Endothelial cell of umbilical vein (primary cell): ENCODE measurements at regions not wholly inside any gene's neighbourhood (a gene's known extent, or its start where the extent isn't known, plus 50 kb on each side); places are given as distances from the start of the nearest gene placed in this dataset.

ENCODE experiments used
- BruUV-seq: library from RNA; stranded (reverse); fragments of 400-500 nt; replicated peaks from 2 replicates; lab custom pipeline; 2021; lab: Mats Ljungman, UMichigan
- CTCF ChIA-PET: fragments of 300-600, 350-600 bp; sonication (Branson Sonifier 250); formaldehyde crosslinking; loops from one replicate; lab custom pipeline; 2021; ENCODE audit warnings: antibody characterized with exemption, inconsistent platforms; lab: Charles Lee
- POLR2A ChIA-PET: fragments of 300-600, 350-600 bp; sonication (Branson Sonifier 250); formaldehyde crosslinking; loops from one replicate; lab custom pipeline; 2021; ENCODE audit warnings: antibody characterized with exemption, inconsistent platforms; lab: Charles Lee
- DNase-seq: peaks from one replicate; pipeline ENCODE4 v3.0.0-alpha.2; 2011; ENCODE audit warnings: low read depth, low spot score
- FAIRE-seq: peaks from 2 replicates; lab custom pipeline; 2011; peaks lifted over from hg19 to GRCh38; lab: Jason Lieb, UNC
- H2AFZ ChIP-seq: 2 replicates; pipeline ENCODE4 v1.6.0; 2012; ENCODE audit warnings: low read depth, low read length, control low read depth, inconsistent platforms
- H3K27ac ChIP-seq: 2 replicates; pipeline ENCODE4 v1.5.1; 2011; ENCODE audit warnings: low read depth, mild to moderate bottlenecking, control low read depth, low read length, moderate library complexity; ENCODE audit not compliant: insufficient read depth
- H3K27me3 ChIP-seq, 2 experiments: 2 replicates each; pipeline versions ENCODE4 v1.6.0 to v1.6.1; 2011; ENCODE audit warnings: low read length in 2 of 2, mixed read lengths in 1 of 2; ENCODE audit not compliant: control insufficient read depth in 2 of 2, insufficient read depth in 2 of 2
- H3K36me3 ChIP-seq, 2 experiments: 2 replicates in 1 of 2; 3 replicates in 1 of 2; pipeline ENCODE4 v1.5.1; 2011; ENCODE audit warnings: low read length in 2 of 2, mild to moderate bottlenecking in 1 of 2, moderate library complexity in 1 of 2; ENCODE audit not compliant: control insufficient read depth in 2 of 2, insufficient read depth in 2 of 2; ENCODE audit errors: extremely low read depth in 1 of 2
- H3K4me1 ChIP-seq: 3 replicates; pipeline ENCODE4 v1.5.1; 2011; ENCODE audit warnings: mild to moderate bottlenecking, low read length; ENCODE audit not compliant: control insufficient read depth, insufficient read depth; ENCODE audit errors: extremely low read depth
- H3K4me2 ChIP-seq: 2 replicates; pipeline ENCODE4 v1.6.1; 2011; ENCODE audit warnings: low read length, control low read depth, mixed read lengths; ENCODE audit not compliant: insufficient read depth
- H3K4me3 ChIP-seq, 3 experiments: fragments of 200-600 bp in 1 of 3; sonication (generic), shearing (Covaris generic) in 1 of 3; replicated peaks in 1 of 3; 2 replicates each; pipeline ENCODE4 v1.5.1; 2011 to 2016; ENCODE audit warnings: control low read depth in 3 of 3, low read length in 3 of 3, mild to moderate bottlenecking in 2 of 3, inconsistent platforms in 1 of 3, low read depth in 1 of 3, moderate library complexity in 1 of 3; ENCODE audit not compliant: insufficient read depth in 1 of 3
- H3K79me2 ChIP-seq: 2 replicates; pipeline ENCODE4 v1.6.0; 2012; ENCODE audit warnings: low read length, inconsistent platforms; ENCODE audit not compliant: control insufficient read depth, insufficient read depth
- H3K9ac ChIP-seq: replicated peaks from 2 replicates; pipeline ENCODE3; 2011; ENCODE audit warnings: low read length, control low read depth; ENCODE audit not compliant: insufficient read depth; ENCODE audit errors: extremely low read depth
- H3K9me1 ChIP-seq: replicated peaks from 3 replicates; pipeline ENCODE4 v1.6.0; 2011; ENCODE audit warnings: mild to moderate bottlenecking, low read length; ENCODE audit not compliant: control insufficient read depth, insufficient read depth; ENCODE audit errors: extremely low read depth
- H3K9me3 ChIP-seq: replicated peaks from 2 replicates; pipeline ENCODE4 v1.5.1; 2012; ENCODE audit warnings: low read length, inconsistent platforms; ENCODE audit not compliant: control insufficient read depth, insufficient read depth
- H4K20me1 ChIP-seq: replicated peaks from 2 replicates; pipeline ENCODE3; 2011; ENCODE audit warnings: mild to moderate bottlenecking, low read length; ENCODE audit not compliant: control insufficient read depth, insufficient read depth; ENCODE audit errors: extremely low read depth
- EZH2 ChIP-seq: IDR thresholded peaks from 2 replicates; pipeline ENCODE4 v1.6.1; 2012; ENCODE audit warnings: borderline replicate concordance, low read depth, mild to moderate bottlenecking, moderate library complexity, low read length, inconsistent platforms; ENCODE audit not compliant: severe bottlenecking
- FOS ChIP-seq: IDR thresholded peaks from 2 replicates; pipeline ENCODE4 v1.6.1; 2011; ENCODE audit warnings: mild to moderate bottlenecking, low read length, moderate library complexity, borderline replicate concordance; ENCODE audit not compliant: insufficient read depth
- GATA2 ChIP-seq: IDR thresholded peaks from 2 replicates; pipeline ENCODE4 v1.7.0; 2011; ENCODE audit warnings: low read depth, mild to moderate bottlenecking, moderate library complexity, mixed read lengths, low read length; ENCODE audit not compliant: insufficient read length, insufficient read depth
- JUN ChIP-seq: IDR thresholded peaks from 2 replicates; pipeline ENCODE4 v1.6.1; 2011; ENCODE audit warnings: borderline replicate concordance, low read depth; ENCODE audit not compliant: insufficient read length, insufficient read depth
- MAX ChIP-seq: IDR thresholded peaks from 2 replicates; pipeline ENCODE4 v1.6.1; 2011; ENCODE audit not compliant: insufficient read depth, insufficient read length
- MYC ChIP-seq: IDR thresholded peaks from one replicate; pipeline ENCODE4 v1.6.1; 2011; ENCODE audit warnings: mild to moderate bottlenecking, low read depth, low read length
- POLR2A ChIP-seq: IDR thresholded peaks from 2 replicates; pipeline ENCODE4 v1.6.1; 2012; ENCODE audit warnings: low read depth, mild to moderate bottlenecking, control low read depth, low read length
- POLR2AphosphoS5 ChIP-seq: IDR thresholded peaks from 2 replicates; pipeline ENCODE4 v1.6.1; 2012; ENCODE audit warnings: low read depth, mild to moderate bottlenecking, control low read depth, low read length, moderate library complexity; ENCODE audit not compliant: insufficient read depth
- dilution Hi-C: fragments of 300-500 bp; cut with MboI; formaldehyde crosslinking; loops from one replicate; pipeline ENCODE4 v1.15.0; 2019; ENCODE audit warnings: low sequenced_read_pairs; ENCODE audit not compliant: extremely low pct_ligation_motif_present
- intact Hi-C: fragments of 100-400 bp; cut with micrococcal nuclease; formaldehyde crosslinking; loops from one replicate; pipeline ENCODE4 v1.10.0; 2022
- TF ChIP-seq, protein P1 (sequence below), 2 donors: IDR thresholded peaks; 1 replicate in 1 of 2; 2 replicates in 1 of 2; pipeline ENCODE4 v1.5.1; 2011; ENCODE audit warnings: low read length in 2 of 2, mild to moderate bottlenecking in 2 of 2, moderate library complexity in 2 of 2, control low read depth in 1 of 2, inconsistent platforms in 1 of 2, low read depth in 1 of 2; ENCODE audit not compliant: insufficient read depth in 1 of 2; ENCODE audit errors: extremely low read depth in 1 of 2

- Histone ChIP-seq H3K4me2 (no peak overlapping the region), H3K27me3 (no peaks in the 10 kb centered on the region), H2AFZ (no peak overlapping the region), H3K9ac (no peak overlapping the region), H3K4me3 (no peak overlapping the region), H3K9me3 (no peaks in the 10 kb centered on the region), H4K20me1 (no peaks in the 10 kb centered on the region), H3K79me2 (no peaks in the 10 kb centered on the region), H3K4me1 (no peaks in the 10 kb centered on the region), H3K27ac (no peak overlapping the region), H3K36me3 (no peaks in the 10 kb centered on the region), H3K9me1 (no peaks in the 10 kb centered on the region)
- BruUV-seq: no TSS peak
- dilution Hi-C loops (no loop called here), intact Hi-C loops (no loop called here)
- FAIRE-seq (no peak), DNase-seq (no peak)
- CTCF ChIA-PET: no interaction called here
- TF ChIP-seq EZH2: no peak
- TF ChIP-seq, protein P1, sequence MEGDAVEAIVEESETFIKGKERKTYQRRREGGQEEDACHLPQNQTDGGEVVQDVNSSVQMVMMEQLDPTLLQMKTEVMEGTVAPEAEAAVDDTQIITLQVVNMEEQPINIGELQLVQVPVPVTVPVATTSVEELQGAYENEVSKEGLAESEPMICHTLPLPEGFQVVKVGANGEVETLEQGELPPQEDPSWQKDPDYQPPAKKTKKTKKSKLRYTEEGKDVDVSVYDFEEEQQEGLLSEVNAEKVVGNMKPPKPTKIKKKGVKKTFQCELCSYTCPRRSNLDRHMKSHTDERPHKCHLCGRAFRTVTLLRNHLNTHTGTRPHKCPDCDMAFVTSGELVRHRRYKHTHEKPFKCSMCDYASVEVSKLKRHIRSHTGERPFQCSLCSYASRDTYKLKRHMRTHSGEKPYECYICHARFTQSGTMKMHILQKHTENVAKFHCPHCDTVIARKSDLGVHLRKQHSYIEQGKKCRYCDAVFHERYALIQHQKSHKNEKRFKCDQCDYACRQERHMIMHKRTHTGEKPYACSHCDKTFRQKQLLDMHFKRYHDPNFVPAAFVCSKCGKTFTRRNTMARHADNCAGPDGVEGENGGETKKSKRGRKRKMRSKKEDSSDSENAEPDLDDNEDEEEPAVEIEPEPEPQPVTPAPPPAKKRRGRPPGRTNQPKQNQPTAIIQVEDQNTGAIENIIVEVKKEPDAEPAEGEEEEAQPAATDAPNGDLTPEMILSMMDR (IDR thresholded peaks at IDR 0.05; ENCODE audit: extremely low read depth in 1 of 2, insufficient read depth in 1 of 2, low read depth in 1 of 2, low read length in 2 of 2): no peak
- POLR2A ChIA-PET: no interaction called here
Measured at GRCh38 chrX:87063642-87064041, 454.0 kb upstream of the KLHL4 start.

- no peaks in the 10 kb centered on the region for H3K27me3 ChIP-seq
- H3K4me1 ChIP-seq: no peaks in the 10 kb centered on the region
- intact Hi-C loops (no loop called here), dilution Hi-C loops (no loop called here)
- H2AFZ ChIP-seq: no peak overlapping the region
- no peaks in the 10 kb centered on the region for H4K20me1 ChIP-seq
- H3K9me1 ChIP-seq: no peaks in the 10 kb centered on the region
- no peak overlapping the region for H3K4me2 ChIP-seq
- no peaks in the 10 kb centered on the region for H3K36me3 ChIP-seq
- POLR2A ChIA-PET: no interaction called here
- DNase-seq: no peak
- H3K27ac ChIP-seq: no peak overlapping the region
- CTCF ChIA-PET: no interaction called here
- H3K79me2 ChIP-seq: no peaks in the 10 kb centered on the region
- no peak for FAIRE-seq
- H3K4me3 ChIP-seq: no peak overlapping the region
- no peak overlapping the region for H3K9ac ChIP-seq
- H3K9me3 ChIP-seq: no peaks in the 10 kb centered on the region
- no TSS peak for BruUV-seq
- TF ChIP-seq MAX (no peak), EZH2 (no peak), POLR2AphosphoS5 (no peak), POLR2A (no peak), FOS (no peak), JUN (no peak), MYC (no peak), GATA2 (no peak)
- TF ChIP-seq, protein P1 (IDR thresholded peaks at IDR 0.05; ENCODE audit: extremely low read depth in 1 of 2, insufficient read depth in 1 of 2, low read depth in 1 of 2, low read length in 2 of 2): no peak
Measured at GRCh38 chrX:87064502-87064901, 453.1 kb upstream of the KLHL4 start.
